Mesenchymal stem cell (in vitro differentiated cells and primary cell): ENCODE measurements at regions not wholly inside any gene's neighbourhood (a gene's known extent, or its start where the extent isn't known, plus 50 kb on each side); places are given as distances from the start of the nearest gene placed in this dataset.

Experiments
- DNase-seq: peaks from one replicate; pipeline ENCODE4 v3.0.0-alpha.2; 2013
- H2AFZ ChIP-seq: one replicate; pipeline ENCODE4 v1.6.1; 2013; ENCODE audit warnings: low read depth, mild to moderate bottlenecking, control low read depth, inconsistent platforms, low read length, moderate library complexity
- H2AK5ac ChIP-seq: 2 replicates; pipeline ENCODE4 v1.6.1; 2013; ENCODE audit warnings: low read length, moderate library complexity, mild to moderate bottlenecking, inconsistent platforms; ENCODE audit not compliant: severe bottlenecking
- H2BK120ac ChIP-seq: one replicate; pipeline ENCODE4 v1.6.1; 2013; ENCODE audit warnings: low read depth, mild to moderate bottlenecking, inconsistent platforms, low read length, moderate library complexity
- H2BK12ac ChIP-seq, 2 experiments: one replicate each; pipeline ENCODE4 v1.6.1; 2013; ENCODE audit warnings: inconsistent platforms in 2 of 2, low read length in 2 of 2, mild to moderate bottlenecking in 2 of 2, moderate library complexity in 2 of 2, control low read depth in 1 of 2
- H2BK15ac ChIP-seq: one replicate; pipeline ENCODE4 v1.6.1; 2013; ENCODE audit warnings: mild to moderate bottlenecking, low read depth, inconsistent platforms; ENCODE audit not compliant: poor library complexity, severe bottlenecking
- H2BK5ac ChIP-seq: 2 replicates; pipeline ENCODE4 v1.6.1; 2013; ENCODE audit warnings: low read depth, mild to moderate bottlenecking, low read length, control low read depth, inconsistent platforms; ENCODE audit not compliant: poor library complexity, severe bottlenecking
- H3K14ac ChIP-seq, 2 experiments: one replicate each; pipeline ENCODE4 v1.6.1; 2013; ENCODE audit warnings: inconsistent platforms in 2 of 2, low read length in 2 of 2, control low read depth in 1 of 2, mild to moderate bottlenecking in 1 of 2, moderate library complexity in 1 of 2
- H3K18ac ChIP-seq, 2 experiments: one replicate each; pipeline ENCODE4 v1.6.1; 2013; ENCODE audit warnings: inconsistent platforms in 2 of 2, low read length in 2 of 2, control low read depth in 1 of 2, low read depth in 1 of 2, mild to moderate bottlenecking in 1 of 2
- H3K23ac ChIP-seq, 2 experiments: one replicate each; pipeline ENCODE4 v1.6.1; 2013; ENCODE audit warnings: inconsistent platforms in 2 of 2, low read length in 2 of 2, mild to moderate bottlenecking in 2 of 2, moderate library complexity in 2 of 2, control low read depth in 1 of 2
- H3K27ac ChIP-seq: 2 replicates; pipeline ENCODE4 v1.5.1; 2013; ENCODE audit warnings: mild to moderate bottlenecking, moderate library complexity, low read length, control low read depth, inconsistent platforms; ENCODE audit not compliant: poor library complexity, severe bottlenecking
- H3K27me3 ChIP-seq, 2 experiments: 2 replicates each; pipeline versions ENCODE4 v1.6.1 to v1.7.0; 2013; ENCODE audit warnings: low read length in 2 of 2, mild to moderate bottlenecking in 2 of 2, moderate library complexity in 2 of 2, control low read depth in 1 of 2, inconsistent platforms in 1 of 2; ENCODE audit not compliant: control insufficient read depth in 1 of 2, insufficient read depth in 1 of 2
- H3K36me3 ChIP-seq, 2 experiments: 2 replicates each; pipeline versions ENCODE4 v1.6.1 to v1.7.0; 2013; ENCODE audit warnings: low read length in 2 of 2, control low read depth in 1 of 2, inconsistent platforms in 1 of 2, low read depth in 1 of 2, mild to moderate bottlenecking in 1 of 2; ENCODE audit not compliant: insufficient read depth in 2 of 2, control insufficient read depth in 1 of 2
- H3K4ac ChIP-seq, 2 experiments: one replicate each; pipeline ENCODE4 v1.6.1; 2013; ENCODE audit warnings: inconsistent platforms in 2 of 2, low read length in 2 of 2, mild to moderate bottlenecking in 2 of 2, moderate library complexity in 2 of 2, control low read depth in 1 of 2, low read depth in 1 of 2
- H3K4me1 ChIP-seq: 2 replicates; pipeline ENCODE4 v1.6.1; 2013; ENCODE audit warnings: low read depth, low read length, control low read depth; ENCODE audit not compliant: control insufficient read depth, insufficient read depth
- H3K4me2 ChIP-seq: 2 replicates; pipeline ENCODE4 v1.6.1; 2013; ENCODE audit warnings: low read length, mild to moderate bottlenecking, inconsistent platforms; ENCODE audit not compliant: poor library complexity, severe bottlenecking
- H3K4me3 ChIP-seq, 2 experiments: 2 replicates each; pipeline versions ENCODE4 v1.5.1 to v1.7.0; 2013; ENCODE audit warnings: low read length in 2 of 2, mild to moderate bottlenecking in 2 of 2, control low read depth in 1 of 2, low read depth in 1 of 2; ENCODE audit not compliant: insufficient read depth in 1 of 2
- H3K79me1 ChIP-seq: replicated peaks from 2 replicates; pipeline ENCODE4 v1.6.1; 2013; ENCODE audit warnings: mild to moderate bottlenecking, control low read depth, low read length, inconsistent platforms; ENCODE audit not compliant: poor library complexity, severe bottlenecking
- H3K9ac ChIP-seq: 2 replicates; pipeline ENCODE4 v1.7.0; 2013; ENCODE audit warnings: mild to moderate bottlenecking, low read length, moderate library complexity
- H3K9me3 ChIP-seq: 2 replicates; pipeline ENCODE4 v1.7.0; 2013; ENCODE audit warnings: mild to moderate bottlenecking, low read length; ENCODE audit not compliant: control insufficient read depth
- H4K8ac ChIP-seq: one replicate; pipeline ENCODE4 v1.6.1; 2013; ENCODE audit warnings: inconsistent platforms, mild to moderate bottlenecking, low read length, moderate library complexity
- H4K91ac ChIP-seq: one replicate; pipeline ENCODE4 v1.6.1; 2013; ENCODE audit warnings: mild to moderate bottlenecking, low read length, inconsistent platforms
- WGBS: methylation state at CpG from one replicate; pipeline ENCODE4 v1.1.7; 2013; ENCODE audit warnings: mixed read lengths; 5-methylcytosine and 5-hydroxymethylcytosine counted together

GRCh38 chr17:77568540-77568939, 390.0 kb upstream of the TNRC6C start:
- H4K8ac ChIP-seq, result no peak overlapping the region
- 84% methylated on average over 6 of the region's 7 CpGs for WGBS
- no peak overlapping the region for H3K4me3 ChIP-seq
- no peaks in the 10 kb centered on the region for H3K4me1 ChIP-seq
- H3K18ac ChIP-seq, result no peak overlapping the region
- H3K9me3 ChIP-seq, result no peaks in the 10 kb centered on the region
- H3K23ac ChIP-seq, result no peak overlapping the region
- no peak overlapping the region for H3K4ac ChIP-seq
- H3K27ac ChIP-seq, result no peak overlapping the region
- H3K79me1 ChIP-seq, result no peaks in the 10 kb centered on the region
- H3K27me3 ChIP-seq, result peaks cover 37 to 84% of the 10 kb centered on the region in 2 experiments
- no peak overlapping the region for H3K14ac ChIP-seq
- no peak overlapping the region for H3K9ac ChIP-seq
- no peaks in the 10 kb centered on the region for H3K36me3 ChIP-seq
- no peak overlapping the region for H2AK5ac ChIP-seq
- H4K91ac ChIP-seq, result no peak overlapping the region
- DNase-seq, result no peak
- H2BK120ac ChIP-seq, result no peak overlapping the region
- no peak overlapping the region for H3K4me2 ChIP-seq
- no peak overlapping the region for H2BK12ac ChIP-seq
- H2AFZ ChIP-seq, result no peak overlapping the region
- no peak overlapping the region for H2BK15ac ChIP-seq
- H2BK5ac ChIP-seq, result no peak overlapping the region

- no peaks in the 10 kb centered on the region for H3K79me1 ChIP-seq
- DNase-seq, result no peak
Observed at GRCh38 chr17:77569846-77570564, 388.5 kb upstream of the TNRC6C start.

GRCh38 chr17:77570565-77570898, 388.0 kb upstream of the TNRC6C start:
- Histone ChIP-seq H3K4me2 (no peak overlapping the region), H2AFZ (no peak overlapping the region), H2BK120ac (no peak overlapping the region), H3K9ac (no peak overlapping the region), H3K27ac (no peak overlapping the region), H2BK12ac (no peak overlapping the region), H3K4ac (no peak overlapping the region), H3K4me1 (no peaks in the 10 kb centered on the region), H3K14ac (peak overlapping the region in 1 of 2 experiments; percentile 57), H4K91ac (no peak overlapping the region), H3K9me3 (no peaks in the 10 kb centered on the region), H2BK15ac (no peak overlapping the region), H3K23ac (no peak overlapping the region), H2BK5ac (no peak overlapping the region), H3K27me3 (peaks cover 45 to 84% of the 10 kb centered on the region in 2 experiments), H2AK5ac (no peak overlapping the region), H3K36me3 (no peaks in the 10 kb centered on the region), H3K18ac (no peak overlapping the region), H3K4me3 (no peak overlapping the region), H3K79me1 (no peaks in the 10 kb centered on the region), H4K8ac (no peak overlapping the region)
- 81% methylated on average over 7 of the region's 7 CpGs for WGBS
- DNase-seq, result no peak

More at GRCh38 chr17:77569846-77570564, 388.5 kb upstream of the TNRC6C start:
- no peak overlapping the region for H4K8ac ChIP-seq
- H2AK5ac ChIP-seq, result no peak overlapping the region
- H3K4ac ChIP-seq, result no peak overlapping the region
- WGBS, result 89% methylated on average over 21 of the region's 21 CpGs
- H3K9me3 ChIP-seq, result no peaks in the 10 kb centered on the region
- H3K4me2 ChIP-seq, result no peak overlapping the region
- no peak overlapping the region for H2BK5ac ChIP-seq
- no peaks in the 10 kb centered on the region for H3K4me1 ChIP-seq
- no peak overlapping the region for H3K18ac ChIP-seq
- H3K27me3 ChIP-seq, result peaks cover 45 to 85% of the 10 kb centered on the region in 2 experiments
- no peak overlapping the region for H4K91ac ChIP-seq
- no peak overlapping the region for H3K4me3 ChIP-seq
- H2AFZ ChIP-seq, result no peak overlapping the region
- H3K36me3 ChIP-seq, result no peaks in the 10 kb centered on the region
- no peak overlapping the region for H3K9ac ChIP-seq
- no peak overlapping the region for H3K27ac ChIP-seq
- no peak overlapping the region for H2BK120ac ChIP-seq
- H3K14ac ChIP-seq, result peak overlapping the region in 1 of 2 experiments; percentile 57
- no peak overlapping the region for H3K23ac ChIP-seq
- H2BK15ac ChIP-seq, result no peak overlapping the region
- no peak overlapping the region for H2BK12ac ChIP-seq

GRCh38 chr17:77571155-77571981, 387.1 kb upstream of the TNRC6C start:
- Histone ChIP-seq H3K9me3 (no peaks in the 10 kb centered on the region), H3K4me1 (no peaks in the 10 kb centered on the region), H3K36me3 (no peaks in the 10 kb centered on the region), H3K27ac (no peak overlapping the region), H3K4ac (no peak overlapping the region), H2BK15ac (no peak overlapping the region), H2BK12ac (no peak overlapping the region), H3K4me3 (peak overlapping the region in 1 of 2 experiments; percentile 46), H3K18ac (no peak overlapping the region), H4K8ac (no peak overlapping the region), H3K14ac (no peak overlapping the region), H2BK120ac (no peak overlapping the region), H2BK5ac (no peak overlapping the region), H3K27me3 (peaks cover 38 to 80% of the 10 kb centered on the region in 2 experiments), H4K91ac (no peak overlapping the region), H2AFZ (no peak overlapping the region), H3K79me1 (no peaks in the 10 kb centered on the region), H3K9ac (peak overlapping the region; percentile 32), H2AK5ac (no peak overlapping the region), H3K23ac (no peak overlapping the region), H3K4me2 (no peak overlapping the region)
- no peak for DNase-seq
- 74% methylated on average over 33 of the region's 35 CpGs for WGBS
